ENCODE measurements at regions not wholly inside any gene's neighbourhood (a gene's known extent, or its start where the extent isn't known, plus 50 kb on each side); places are given as distances from the start of the nearest gene placed in this dataset.

DNA sequence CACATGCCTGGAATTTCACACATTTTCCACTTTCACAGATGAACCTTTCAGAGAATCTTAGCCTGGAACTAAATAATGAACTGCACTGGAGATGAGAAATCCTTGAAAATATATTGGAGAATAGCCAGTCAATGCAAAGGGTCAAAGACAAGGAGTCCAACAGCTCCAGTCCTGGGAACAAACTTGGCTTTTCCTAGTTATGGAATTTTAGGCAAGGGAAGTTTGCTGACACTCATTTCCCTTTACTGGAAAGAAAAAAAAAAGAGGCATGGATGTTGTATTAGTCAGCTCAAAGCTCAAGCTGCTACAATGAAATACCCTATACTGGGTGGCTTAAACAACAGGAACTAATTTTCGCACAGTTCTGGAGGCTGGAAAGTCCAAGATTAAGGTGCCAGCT, 690.8 kb upstream of the ARPP21 start:
- no peak overlapping the region for H3K4me3 ChIP-seq (replicated peaks; ENCODE audit: low read depth, low read length)
- DNase-seq (ENCODE audit: low read depth) = peak; percentile 72
- TF ChIP-seq, protein P1, sequence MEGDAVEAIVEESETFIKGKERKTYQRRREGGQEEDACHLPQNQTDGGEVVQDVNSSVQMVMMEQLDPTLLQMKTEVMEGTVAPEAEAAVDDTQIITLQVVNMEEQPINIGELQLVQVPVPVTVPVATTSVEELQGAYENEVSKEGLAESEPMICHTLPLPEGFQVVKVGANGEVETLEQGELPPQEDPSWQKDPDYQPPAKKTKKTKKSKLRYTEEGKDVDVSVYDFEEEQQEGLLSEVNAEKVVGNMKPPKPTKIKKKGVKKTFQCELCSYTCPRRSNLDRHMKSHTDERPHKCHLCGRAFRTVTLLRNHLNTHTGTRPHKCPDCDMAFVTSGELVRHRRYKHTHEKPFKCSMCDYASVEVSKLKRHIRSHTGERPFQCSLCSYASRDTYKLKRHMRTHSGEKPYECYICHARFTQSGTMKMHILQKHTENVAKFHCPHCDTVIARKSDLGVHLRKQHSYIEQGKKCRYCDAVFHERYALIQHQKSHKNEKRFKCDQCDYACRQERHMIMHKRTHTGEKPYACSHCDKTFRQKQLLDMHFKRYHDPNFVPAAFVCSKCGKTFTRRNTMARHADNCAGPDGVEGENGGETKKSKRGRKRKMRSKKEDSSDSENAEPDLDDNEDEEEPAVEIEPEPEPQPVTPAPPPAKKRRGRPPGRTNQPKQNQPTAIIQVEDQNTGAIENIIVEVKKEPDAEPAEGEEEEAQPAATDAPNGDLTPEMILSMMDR (IDR thresholded peaks at IDR 0.05; ENCODE audit: low read length, missing control alignments) = no peak

- TF ChIP-seq, protein P1 (IDR thresholded peaks at IDR 0.05; ENCODE audit: low read length, missing control alignments) = no peak
- no peak for DNase-seq (ENCODE audit: low read depth)
- H3K4me3 ChIP-seq (replicated peaks; ENCODE audit: low read depth, low read length) = no peak overlapping the region
Observed at GRCh38 chr3:34955680-34956079, 683.6 kb upstream of the ARPP21 start.

DNA sequence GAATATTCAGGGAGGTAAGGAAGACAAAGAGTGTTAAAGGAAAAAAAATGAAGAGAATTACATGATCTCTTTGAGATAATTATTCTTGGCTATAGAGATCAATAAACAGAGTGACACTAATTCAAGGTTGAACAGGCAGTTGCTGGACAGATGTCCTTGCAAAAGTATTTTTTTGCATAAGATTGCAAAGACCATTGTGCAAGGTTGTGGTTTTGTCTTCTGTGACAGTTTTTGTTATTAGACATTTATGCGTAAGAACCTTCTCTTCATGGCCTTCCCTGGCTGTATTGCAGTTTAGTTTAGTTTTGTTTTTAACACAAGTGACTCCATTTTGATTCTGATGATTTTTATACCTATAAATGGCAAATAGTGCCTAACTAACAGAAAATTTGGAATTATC, 682.8 kb upstream of the ARPP21 start:
- DNase-seq (ENCODE audit: low read depth) = no peak
- H3K4me3 ChIP-seq (replicated peaks; ENCODE audit: low read depth, low read length) = no peak overlapping the region
- TF ChIP-seq, protein P1 (IDR thresholded peaks at IDR 0.05; ENCODE audit: low read length, missing control alignments) = no peak

GRCh38 chr3:34957677-34958076, 681.6 kb upstream of the ARPP21 start:
- H3K4me3 ChIP-seq (replicated peaks; ENCODE audit: low read depth, low read length) = no peak overlapping the region
- TF ChIP-seq, protein P1 (IDR thresholded peaks at IDR 0.05; ENCODE audit: low read length, missing control alignments) = no peak
- peak; percentile 69 for DNase-seq (ENCODE audit: low read depth)

GRCh38 chr3:34969513-34969912, 669.8 kb upstream of the ARPP21 start:
- TF ChIP-seq, protein P1 (IDR thresholded peaks at IDR 0.05; ENCODE audit: low read length, missing control alignments) = peak; percentile 8
- no peak for DNase-seq (ENCODE audit: low read depth)
- no peak overlapping the region for H3K4me3 ChIP-seq (replicated peaks; ENCODE audit: low read depth, low read length)

- DNase-seq (ENCODE audit: low read depth) = no peak
- TF ChIP-seq, protein P1 (IDR thresholded peaks at IDR 0.05; ENCODE audit: low read length, missing control alignments) = no peak
- no peak overlapping the region for H3K4me3 ChIP-seq (replicated peaks; ENCODE audit: low read depth, low read length)
Observed at GRCh38 chr3:34972481-34972880, 666.8 kb upstream of the ARPP21 start.

GRCh38 chr3:34973586-34973985, 665.7 kb upstream of the ARPP21 start:
- TF ChIP-seq, protein P1 (IDR thresholded peaks at IDR 0.05; ENCODE audit: low read length, missing control alignments) = no peak
- no peak overlapping the region for H3K4me3 ChIP-seq (replicated peaks; ENCODE audit: low read depth, low read length)
- DNase-seq (ENCODE audit: low read depth) = no peak

All from fibroblast of pulmonary artery (primary cell).